ENCODE measurements at regions not wholly inside any gene's neighbourhood (a gene's known extent, or its start where the extent isn't known, plus 50 kb on each side); places are given as distances from the start of the nearest gene placed in this dataset.

GRCh38 chr6:49151461-49151860, 311.6 kb downstream of the MMUT start:
- TF ChIP-seq POU6F1 (CRISPR knock-in tag; IDR thresholded peaks at IDR 0.05; ENCODE audit: borderline replicate concordance, low read depth), result no peak
- no peak for TF ChIP-seq BACH2 (CRISPR knock-in tag; IDR thresholded peaks at IDR 0.05; ENCODE audit: borderline replicate concordance)
- TF ChIP-seq TSHZ2 (CRISPR knock-in tag; IDR thresholded peaks at IDR 0.05), result no peak
- TF ChIP-seq CREB5 (CRISPR knock-in tag; IDR thresholded peaks at IDR 0.05; ENCODE audit: low read depth), result no peak
- no peak for TF ChIP-seq ARNTL (CRISPR knock-in tag; IDR thresholded peaks at IDR 0.05; ENCODE audit: borderline replicate concordance, low read depth)
- no peak for TF ChIP-seq TOX (CRISPR knock-in tag; IDR thresholded peaks at IDR 0.05; ENCODE audit: borderline replicate concordance)

Measured in SK-N-SH treated with all-trans-retinoic acid at 6 μM for 48 hours (cell line).